Liver (tissue), 8 donors: ENCODE measurements at regions not wholly inside any gene's neighbourhood (a gene's known extent, or its start where the extent isn't known, plus 50 kb on each side); places are given as distances from the start of the nearest gene placed in this dataset.
"Not testable (repeated sequence)": the region's sequence is repeated elsewhere in the genome, so short reads cannot be mapped to it uniquely, and the experiment has no call there.

Source experiments
- DNase-seq: peaks from one replicate; pipeline ENCODE4 v3.0.0-alpha.2; 2017; ENCODE audit warnings: low spot score
- H3K27ac ChIP-seq, 2 donors: one replicate each; pipeline ENCODE4 v1.7.0; 2013; ENCODE audit warnings: inconsistent platforms in 2 of 2, low read length in 2 of 2, control low read depth in 1 of 2, low read depth in 1 of 2, mild to moderate bottlenecking in 1 of 2
- H3K27me3 ChIP-seq, 4 donors: one replicate each; pipeline versions ENCODE4 v1.6.1 to v1.7.0; 2013; ENCODE audit warnings: low read length in 3 of 4, inconsistent platforms in 1 of 4, mild to moderate bottlenecking in 1 of 4, moderate library complexity in 1 of 4; ENCODE audit not compliant: control insufficient read depth in 4 of 4, insufficient read depth in 4 of 4
- H3K36me3 ChIP-seq, 4 donors: one replicate each; pipeline versions ENCODE4 v1.6.1 to v1.7.0; 2013; ENCODE audit warnings: low read length in 3 of 4, mild to moderate bottlenecking in 3 of 4, low read depth in 1 of 4, moderate library complexity in 1 of 4; ENCODE audit not compliant: control insufficient read depth in 4 of 4, insufficient read depth in 3 of 4
- H3K4me1 ChIP-seq, 4 donors: one replicate each; pipeline versions ENCODE4 v1.6.1 to v1.7.0; 2013; ENCODE audit warnings: low read length in 3 of 4, mild to moderate bottlenecking in 3 of 4, moderate library complexity in 1 of 4; ENCODE audit not compliant: control insufficient read depth in 4 of 4, insufficient read depth in 4 of 4
- H3K4me3 ChIP-seq, 3 donors: one replicate each; pipeline versions ENCODE4 v1.6.1 to v1.7.0; 2013; ENCODE audit warnings: low read length in 3 of 3, control low read depth in 1 of 3, low read depth in 1 of 3, mild to moderate bottlenecking in 1 of 3
- H3K9ac ChIP-seq, 2 donors: one replicate each; pipeline ENCODE4 v1.7.0; 2013; ENCODE audit warnings: low read length in 2 of 2, mild to moderate bottlenecking in 2 of 2, moderate library complexity in 2 of 2, control low read depth in 1 of 2, low read depth in 1 of 2
- H3K9me3 ChIP-seq, 4 donors: one replicate each; pipeline versions ENCODE4 v1.6.1 to v1.7.0; 2013; ENCODE audit warnings: low read length in 3 of 4; ENCODE audit not compliant: control insufficient read depth in 4 of 4
- CTCF ChIP-seq: fragments of 150-350 bp; IDR thresholded peaks from 2 replicates; pipeline ENCODE4 v1.5.1; 2017; ENCODE audit warnings: improper control_type of control experiment, low read depth, low read length; ENCODE audit not compliant: missing input control
- HNF4G ChIP-seq: IDR thresholded peaks from 2 replicates; pipeline ENCODE4 v1.6.1; 2016; ENCODE audit warnings: antibody characterized with exemption
- MAX ChIP-seq: IDR thresholded peaks from 2 replicates; pipeline ENCODE4 v1.6.1; 2016; ENCODE audit warnings: antibody characterized with exemption
- NR2F2 ChIP-seq: IDR thresholded peaks from 2 replicates; pipeline ENCODE4 v1.6.1; 2016; ENCODE audit warnings: antibody characterized with exemption
- REST ChIP-seq: IDR thresholded peaks from 2 replicates; pipeline ENCODE4 v1.6.1; 2016; ENCODE audit warnings: antibody characterized with exemption, mild to moderate bottlenecking
- YY1 ChIP-seq: IDR thresholded peaks from 2 replicates; pipeline ENCODE4 v1.6.1; 2016; ENCODE audit warnings: antibody characterized with exemption, mild to moderate bottlenecking
- ZBTB33 ChIP-seq: IDR thresholded peaks from 2 replicates; pipeline ENCODE4 v1.6.1; 2016; ENCODE audit warnings: antibody characterized with exemption
- WGBS: extraction: QIAGEN DNeasy Blood & Tissue Kit; methylation state at CpG from one replicate; pipeline ENCODE4 v1.1.7; 2013; 5-methylcytosine and 5-hydroxymethylcytosine counted together
- donor health status: healthy.
- donor health status: healthy.
- donor health status: healthy.
- donor health status: healthy.
- donor health status: healthy.

GRCh38 chr20:46786566-46786965 lies 77.1 kb downstream of the SLC2A10 start (continued):
- no peak for TF ChIP-seq REST

- Histone ChIP-seq H3K4me3 (no peak overlapping the region), H3K27me3 (no peaks in the 10 kb centered on the region), H3K4me1 (no peaks in the 10 kb centered on the region), H3K9ac (no peak overlapping the region), H3K36me3 (no peaks in the 10 kb centered on the region), H3K9me3 (no peaks in the 10 kb centered on the region), H3K27ac (no peak overlapping the region)
- WGBS, result 75% methylated on average over 21 of the region's 21 CpGs
- TF ChIP-seq HNF4G (no peak), ZBTB33 (no peak), NR2F2 (no peak), YY1 (no peak), MAX (no peak), CTCF (no peak)
- DNase-seq, result no peak
Observed at GRCh38 chr20:46787991-46788762, 78.7 kb downstream of the SLC2A10 start.

- H3K27me3 ChIP-seq, H3K4me3 ChIP-seq, DNase-seq, H3K36me3 ChIP-seq, H3K4me1 ChIP-seq, H3K9me3 ChIP-seq, H3K27ac ChIP-seq, H3K9ac ChIP-seq: not testable (repeated sequence)
- 83% methylated on average over 5 of the region's 5 CpGs for WGBS
Observed at GRCh38 chr20:46788763-46789091, 79.3 kb downstream of the SLC2A10 start.
